Activated naive CD4-positive, alpha-beta T cell treated with anti-CD3 and anti-CD28 coated beads, Interleukin-2, amount 50 U/mL, for 24 hours (primary cell): ENCODE measurements at regions not wholly inside any gene's neighbourhood (a gene's known extent, or its start where the extent isn't known, plus 50 kb on each side); places are given as distances from the start of the nearest gene placed in this dataset.
A peak's percentile ranks its signal among the peaks of the same experiment; 100 is the strongest.

Source experiments
- H3K27ac Mint-ChIP-seq: one replicate; pipeline ENCODE4 v1.8.0; 2021; ENCODE audit warnings: mild to moderate bottlenecking, mixed read lengths
- H3K27me3 Mint-ChIP-seq: one replicate; pipeline ENCODE4 v1.8.0; 2021; ENCODE audit warnings: mixed read lengths
- H3K36me3 Mint-ChIP-seq: one replicate; pipeline ENCODE4 v1.8.0; 2021; ENCODE audit warnings: mixed read lengths
- H3K4me1 Mint-ChIP-seq: one replicate; pipeline ENCODE4 v1.8.0; 2021; ENCODE audit warnings: mixed read lengths
- H3K4me3 Mint-ChIP-seq: one replicate; pipeline ENCODE4 v1.8.0; 2021; ENCODE audit warnings: mild to moderate bottlenecking, mixed read lengths
- H3K9me3 Mint-ChIP-seq: one replicate; pipeline ENCODE4 v1.8.0; 2021; ENCODE audit warnings: mixed read lengths

DNA sequence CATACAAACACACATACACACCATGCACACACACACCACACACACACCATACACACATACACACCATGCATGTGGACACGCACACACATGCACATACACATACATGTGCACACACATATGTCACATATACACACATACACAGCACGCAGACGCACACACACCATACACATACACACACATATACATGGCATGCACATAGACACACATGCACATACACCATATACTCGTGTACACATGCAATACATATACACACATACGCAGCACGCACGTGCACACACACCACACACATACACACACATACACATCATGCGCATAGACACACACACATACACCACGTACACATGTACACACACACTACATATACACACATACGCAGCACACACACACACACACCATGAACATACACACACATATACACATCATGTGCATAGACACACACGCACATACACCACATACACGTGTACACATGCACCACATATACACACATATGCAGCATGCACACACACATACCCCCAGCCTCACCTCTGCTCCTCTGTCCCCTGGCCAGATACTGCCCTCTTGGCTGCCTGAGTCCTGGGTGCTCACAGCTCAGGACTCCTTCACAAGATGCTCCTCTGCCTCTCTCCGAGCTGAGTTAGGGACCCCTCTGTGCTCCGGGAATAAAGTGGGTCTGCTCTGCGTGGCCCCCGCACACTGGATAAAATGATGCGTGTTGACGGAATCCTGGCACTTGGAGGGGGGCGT lies 70.9 kb upstream of the ARHGEF7 start:
- peaks cover 6% of the 10 kb centered on the region for H3K4me1 Mint-ChIP-seq
- peaks cover 3% of the 10 kb centered on the region for H3K27me3 Mint-ChIP-seq
- no peaks in the 10 kb centered on the region for H3K9me3 Mint-ChIP-seq
- no peaks in the 10 kb centered on the region for H3K36me3 Mint-ChIP-seq
- H3K4me3 Mint-ChIP-seq: no peak overlapping the region
- H3K27ac Mint-ChIP-seq: no peak overlapping the region

DNA sequence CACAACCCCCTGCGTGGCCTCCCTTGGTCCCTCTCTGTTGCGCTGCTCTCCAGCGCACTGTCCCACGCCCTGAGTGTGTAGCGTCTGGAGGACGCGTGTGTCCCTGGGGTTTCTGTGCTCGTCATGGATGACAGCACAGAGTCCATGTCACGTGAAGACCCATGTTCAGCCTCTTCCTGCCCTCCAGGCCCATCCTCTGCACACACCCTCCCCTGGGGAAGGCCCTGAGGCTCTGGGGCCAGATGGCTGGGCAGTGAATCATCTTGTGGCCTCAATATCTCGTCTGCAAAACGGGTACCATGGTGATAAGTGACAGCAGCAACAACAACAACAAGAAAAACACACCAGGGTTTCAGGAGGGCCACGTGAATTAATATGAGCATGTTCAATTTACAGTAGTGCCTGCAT lies 71.5 kb upstream of the ARHGEF7 start:
- H3K9me3 Mint-ChIP-seq: no peaks in the 10 kb centered on the region
- no peak overlapping the region for H3K4me3 Mint-ChIP-seq
- H3K27me3 Mint-ChIP-seq: peaks cover 3% of the 10 kb centered on the region
- no peak overlapping the region for H3K27ac Mint-ChIP-seq
- no peaks in the 10 kb centered on the region for H3K36me3 Mint-ChIP-seq
- H3K4me1 Mint-ChIP-seq: peaks cover 6% of the 10 kb centered on the region

GRCh38 chr13:111042661-111043226 lies 72.4 kb upstream of the ARHGEF7 start:
- H3K4me3 Mint-ChIP-seq: no peak overlapping the region
- no peaks in the 10 kb centered on the region for H3K9me3 Mint-ChIP-seq
- peaks cover 6% of the 10 kb centered on the region for H3K4me1 Mint-ChIP-seq

GRCh38 chr13:111040830-111041229 lies 74.3 kb upstream of the ARHGEF7 start:
- Mint-ChIP-seq H3K4me1 (no peaks in the 10 kb centered on the region), H3K9me3 (no peaks in the 10 kb centered on the region), H3K27ac (no peak overlapping the region), H3K27me3 (peaks cover 7% of the 10 kb centered on the region), H3K36me3 (no peaks in the 10 kb centered on the region), H3K4me3 (no peak overlapping the region)

More at GRCh38 chr13:111042661-111043226, 72.4 kb upstream of the ARHGEF7 start:
- no peak overlapping the region for H3K27ac Mint-ChIP-seq
- peaks cover 5% of the 10 kb centered on the region for H3K27me3 Mint-ChIP-seq
- H3K36me3 Mint-ChIP-seq: no peaks in the 10 kb centered on the region

- Mint-ChIP-seq H3K27me3 (peaks cover 7% of the 10 kb centered on the region), H3K9me3 (no peaks in the 10 kb centered on the region), H3K27ac (no peak overlapping the region), H3K4me3 (no peak overlapping the region), H3K4me1 (no peaks in the 10 kb centered on the region), H3K36me3 (no peaks in the 10 kb centered on the region)
Observed at GRCh38 chr13:111039735-111040134, 75.4 kb upstream of the ARHGEF7 start.

- H3K27ac Mint-ChIP-seq: no peak overlapping the region
- H3K36me3 Mint-ChIP-seq: no peaks in the 10 kb centered on the region
- no peak overlapping the region for H3K4me3 Mint-ChIP-seq
- H3K27me3 Mint-ChIP-seq: peaks cover 7% of the 10 kb centered on the region
- no peaks in the 10 kb centered on the region for H3K4me1 Mint-ChIP-seq
- no peaks in the 10 kb centered on the region for H3K9me3 Mint-ChIP-seq
Observed at GRCh38 chr13:111038887-111039286, 76.2 kb upstream of the ARHGEF7 start.

- Mint-ChIP-seq H3K9me3 (no peaks in the 10 kb centered on the region), H3K4me3 (no peak overlapping the region), H3K4me1 (no peaks in the 10 kb centered on the region), H3K36me3 (no peaks in the 10 kb centered on the region), H3K27ac (no peak overlapping the region), H3K27me3 (peaks cover 7% of the 10 kb centered on the region)
Observed at GRCh38 chr13:111037927-111038326, 77.2 kb upstream of the ARHGEF7 start.

DNA sequence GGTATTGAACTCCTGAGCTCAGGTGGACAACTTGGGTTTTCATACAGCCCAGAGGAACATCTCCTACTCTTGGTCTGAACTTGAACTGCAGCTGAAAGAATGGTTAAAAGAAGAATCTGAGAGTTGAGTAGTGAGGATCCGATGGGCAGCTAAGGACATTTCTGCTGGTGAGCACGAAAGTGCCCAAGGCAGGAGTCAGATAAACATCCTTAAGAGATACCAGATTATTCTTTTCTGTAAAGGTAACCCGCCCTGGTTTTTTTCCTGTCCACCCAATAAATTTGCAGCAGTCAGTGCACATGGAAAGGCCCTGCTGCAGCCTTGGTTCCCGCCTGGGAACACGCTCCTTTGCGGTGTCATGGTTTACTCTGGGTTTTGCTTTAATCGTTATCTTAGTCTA lies 78.4 kb upstream of the ARHGEF7 start:
- H3K9me3 Mint-ChIP-seq: no peaks in the 10 kb centered on the region
- peaks cover 3% of the 10 kb centered on the region for H3K27me3 Mint-ChIP-seq
- H3K36me3 Mint-ChIP-seq: no peaks in the 10 kb centered on the region

GRCh38 chr13:111035861-111036260 lies 79.2 kb upstream of the ARHGEF7 start:
- H3K27ac Mint-ChIP-seq: no peak overlapping the region
- H3K27me3 Mint-ChIP-seq: peaks cover 3% of the 10 kb centered on the region
- no peaks in the 10 kb centered on the region for H3K36me3 Mint-ChIP-seq
- H3K9me3 Mint-ChIP-seq: no peaks in the 10 kb centered on the region
- H3K4me3 Mint-ChIP-seq: no peak overlapping the region
- no peaks in the 10 kb centered on the region for H3K4me1 Mint-ChIP-seq

More for the DNA sequence above, 78.4 kb upstream of the ARHGEF7 start:
- H3K4me3 Mint-ChIP-seq: no peak overlapping the region
- no peaks in the 10 kb centered on the region for H3K4me1 Mint-ChIP-seq
- H3K27ac Mint-ChIP-seq: no peak overlapping the region

GRCh38 chr13:111034811-111035210 lies 80.3 kb upstream of the ARHGEF7 start:
- H3K27ac Mint-ChIP-seq: no peak overlapping the region

DNA sequence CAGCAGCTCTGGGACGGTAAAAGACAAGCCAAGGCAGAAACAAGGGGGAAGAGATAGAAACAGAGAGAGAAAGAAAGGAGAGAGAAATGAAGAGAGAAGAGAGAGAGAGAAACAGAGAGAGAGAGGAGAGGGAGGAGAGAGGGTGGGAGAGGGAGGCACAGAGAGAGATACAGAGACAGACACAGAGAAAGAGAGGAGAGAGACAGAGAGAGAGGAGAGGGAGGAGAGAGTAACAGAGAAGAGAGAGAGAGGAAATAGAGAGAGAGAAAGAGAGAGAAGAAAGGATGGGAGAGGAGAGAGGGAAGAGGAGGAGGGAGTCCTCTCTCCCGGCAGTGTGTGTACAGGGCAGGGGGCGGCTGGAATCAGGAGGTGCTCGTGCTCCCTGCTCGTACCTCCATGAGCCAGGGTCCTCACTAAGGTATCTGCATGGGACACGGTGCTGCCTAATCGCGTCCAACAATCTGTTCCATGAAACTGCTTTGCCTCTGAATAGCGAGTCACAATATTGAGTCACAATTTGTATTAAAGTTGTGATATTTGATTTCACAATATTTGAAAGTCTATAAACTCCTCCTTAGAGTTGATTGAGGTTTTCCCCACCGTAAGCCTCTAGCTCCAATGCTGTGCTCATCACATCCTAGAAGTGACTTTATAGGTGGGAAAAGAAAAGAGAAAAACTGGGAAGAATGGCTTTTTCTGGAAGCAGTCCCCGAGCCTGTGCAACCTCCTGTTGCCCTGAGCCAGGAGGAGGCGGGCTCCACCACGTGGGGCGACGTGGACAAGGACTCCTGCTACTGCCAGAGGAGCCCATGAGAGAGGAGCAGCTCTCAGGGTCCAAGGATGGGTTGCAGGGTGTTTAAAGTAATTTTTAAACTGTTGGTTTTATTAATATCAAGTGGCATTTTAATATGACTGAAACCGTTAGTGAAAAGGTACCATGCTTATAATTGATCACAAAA lies 81.7 kb upstream of the ARHGEF7 start:
- Mint-ChIP-seq H3K4me1 (no peaks in the 10 kb centered on the region), H3K4me3 (no peak overlapping the region), H3K27me3 (peaks cover 8% of the 10 kb centered on the region), H3K27ac (peak overlapping the region; percentile 14), H3K36me3 (no peaks in the 10 kb centered on the region), H3K9me3 (no peaks in the 10 kb centered on the region)

More at GRCh38 chr13:111034811-111035210, 80.3 kb upstream of the ARHGEF7 start:
- Mint-ChIP-seq H3K4me1 (no peaks in the 10 kb centered on the region), H3K36me3 (no peaks in the 10 kb centered on the region), H3K27me3 (peaks cover 3% of the 10 kb centered on the region), H3K4me3 (no peak overlapping the region), H3K9me3 (no peaks in the 10 kb centered on the region)

GRCh38 chr13:111031531-111031961 lies 83.6 kb upstream of the ARHGEF7 start:
- Mint-ChIP-seq H3K4me3 (no peak overlapping the region), H3K4me1 (no peaks in the 10 kb centered on the region), H3K27ac (no peak overlapping the region), H3K36me3 (no peaks in the 10 kb centered on the region), H3K27me3 (peaks cover 5% of the 10 kb centered on the region), H3K9me3 (no peaks in the 10 kb centered on the region)

DNA sequence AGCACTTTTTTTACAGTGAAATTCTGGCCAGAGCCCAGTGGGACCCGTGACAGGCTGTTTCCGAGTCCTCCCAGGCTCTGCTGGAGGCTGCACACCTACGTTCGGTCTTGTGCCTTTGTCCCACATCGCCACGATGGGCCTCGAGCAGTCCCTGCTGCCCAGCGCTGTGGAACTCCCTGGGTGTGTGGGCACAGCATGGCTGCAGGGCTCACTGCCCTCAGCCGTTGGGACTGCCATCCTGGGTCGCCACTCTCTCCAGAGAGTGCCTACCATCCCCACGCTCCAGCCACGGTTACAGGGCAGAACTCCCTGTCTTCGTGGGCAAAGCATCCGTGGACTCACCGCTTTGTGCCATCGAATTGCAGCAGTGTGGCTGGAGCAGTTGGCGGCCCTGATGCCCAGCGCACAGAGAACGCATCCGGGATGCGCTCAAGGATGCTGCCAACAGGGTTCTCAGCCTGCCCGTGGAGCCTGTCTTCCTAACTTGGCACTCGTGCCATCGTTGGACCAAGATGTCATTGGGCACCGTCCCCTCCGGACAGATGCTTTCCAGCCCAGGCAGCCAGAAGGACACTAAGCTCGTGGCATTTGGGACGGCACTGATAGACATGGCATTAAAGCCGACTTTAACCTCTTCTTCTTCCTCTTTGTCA lies 85.0 kb upstream of the ARHGEF7 start:
- no peak overlapping the region for H3K4me3 Mint-ChIP-seq
- peaks cover 5% of the 10 kb centered on the region for H3K27me3 Mint-ChIP-seq
- no peaks in the 10 kb centered on the region for H3K36me3 Mint-ChIP-seq
- H3K4me1 Mint-ChIP-seq: no peaks in the 10 kb centered on the region
- H3K27ac Mint-ChIP-seq: no peak overlapping the region
- H3K9me3 Mint-ChIP-seq: no peaks in the 10 kb centered on the region

DNA sequence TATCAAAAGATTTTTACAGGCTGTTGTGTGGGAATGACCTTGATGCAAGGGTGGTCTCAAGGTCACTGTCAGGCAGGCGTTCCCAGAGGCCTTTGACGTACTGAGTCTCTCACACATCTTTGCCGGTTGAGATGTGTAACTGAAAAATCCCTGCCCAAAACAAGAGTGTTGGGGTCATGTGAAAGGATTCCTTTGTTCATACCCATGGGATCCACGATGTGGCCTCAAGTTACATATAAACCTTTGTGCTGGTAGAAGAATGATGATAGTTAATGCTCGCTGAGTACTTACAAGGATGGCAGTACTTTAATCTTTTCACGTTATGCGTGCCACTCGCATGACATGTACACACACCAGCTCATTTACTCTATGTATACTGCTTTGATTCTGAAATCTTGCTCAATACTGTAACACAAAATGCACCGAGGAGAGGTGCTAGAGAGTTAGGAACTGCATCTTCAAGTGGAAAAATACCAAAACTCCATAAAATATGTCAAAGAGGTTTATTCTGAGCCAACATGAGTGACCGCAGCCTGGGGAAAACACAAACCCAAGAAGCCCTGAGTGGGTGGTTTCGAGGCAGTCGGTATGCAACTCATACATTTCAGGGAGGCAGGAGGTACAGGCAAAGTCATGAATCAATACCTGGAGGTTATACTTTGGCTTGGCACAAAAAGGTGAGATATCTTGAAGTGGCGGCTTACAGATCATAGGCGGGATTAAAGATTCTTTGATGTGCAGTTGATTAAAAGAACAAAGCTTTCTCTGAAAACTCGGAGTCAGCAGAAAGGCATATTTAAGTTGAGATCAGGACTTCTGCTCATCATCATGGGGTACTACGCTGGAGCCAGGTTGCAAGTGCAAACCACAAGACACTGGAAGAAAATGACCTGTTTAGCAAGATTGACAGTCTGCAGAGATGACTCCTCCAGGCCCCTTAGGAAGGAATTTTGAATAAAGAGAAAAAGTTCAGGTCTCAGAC lies 87.4 kb upstream of the ARHGEF7 start:
- Mint-ChIP-seq H3K4me3 (no peak overlapping the region), H3K4me1 (no peaks in the 10 kb centered on the region), H3K27me3 (peaks cover 14% of the 10 kb centered on the region), H3K27ac (no peak overlapping the region), H3K36me3 (no peaks in the 10 kb centered on the region), H3K9me3 (no peaks in the 10 kb centered on the region)
